Trophoblast cell (in vitro differentiated cells and primary cell): ENCODE measurements at regions not wholly inside any gene's neighbourhood (a gene's known extent, or its start where the extent isn't known, plus 50 kb on each side); places are given as distances from the start of the nearest gene placed in this dataset.
"Not testable (repeated sequence)": the region's sequence is repeated elsewhere in the genome, so short reads cannot be mapped to it uniquely, and the experiment has no call there.

Experiments
- DNase-seq, 2 donors: peaks; one replicate each; pipeline ENCODE4 v3.0.0-alpha.2; 2016
- H2AFZ ChIP-seq: 2 replicates; pipeline ENCODE4 v1.6.1; 2013; ENCODE audit warnings: low read length, moderate library complexity, mild to moderate bottlenecking; ENCODE audit not compliant: insufficient read depth, poor library complexity
- H2AK5ac ChIP-seq: 2 replicates; pipeline ENCODE4 v1.6.1; 2013; ENCODE audit warnings: mild to moderate bottlenecking, low read length
- H2BK120ac ChIP-seq: 2 replicates; pipeline ENCODE4 v1.6.1; 2013; ENCODE audit warnings: low read length, mild to moderate bottlenecking, moderate library complexity; ENCODE audit not compliant: insufficient read depth, poor library complexity
- H2BK12ac ChIP-seq: 2 replicates; pipeline ENCODE4 v1.6.1; 2013; ENCODE audit warnings: mild to moderate bottlenecking, low read length, moderate library complexity
- H2BK5ac ChIP-seq: 2 replicates; pipeline ENCODE4 v1.6.1; 2013; ENCODE audit warnings: low read length, low read depth, moderate library complexity, mild to moderate bottlenecking; ENCODE audit not compliant: poor library complexity
- H3K14ac ChIP-seq: 2 replicates; pipeline ENCODE4 v1.6.1; 2013; ENCODE audit warnings: mild to moderate bottlenecking, low read length
- H3K18ac ChIP-seq: 2 replicates; pipeline ENCODE4 v1.6.1; 2013; ENCODE audit warnings: mild to moderate bottlenecking, low read length
- H3K23ac ChIP-seq: 2 replicates; pipeline ENCODE4 v1.6.1; 2013; ENCODE audit warnings: low read length
- H3K27ac ChIP-seq: 2 replicates; pipeline ENCODE4 v1.5.1; 2013; ENCODE audit warnings: low read depth, mild to moderate bottlenecking, inconsistent platforms, low read length, moderate library complexity
- H3K27me3 ChIP-seq: 2 replicates; pipeline ENCODE4 v1.6.1; 2013; ENCODE audit warnings: inconsistent platforms, mild to moderate bottlenecking, low read length, moderate library complexity; ENCODE audit not compliant: insufficient read depth
- H3K36me3 ChIP-seq, 2 experiments: 1 replicate in 1 of 2; 2 replicates in 1 of 2; pipeline ENCODE4 v1.6.1; 2013; ENCODE audit warnings: low read length in 2 of 2, mild to moderate bottlenecking in 2 of 2, moderate library complexity in 1 of 2; ENCODE audit not compliant: insufficient read depth in 2 of 2, control insufficient read depth in 1 of 2
- H3K4ac ChIP-seq: 2 replicates; pipeline ENCODE4 v1.6.1; 2013; ENCODE audit warnings: low read depth, mild to moderate bottlenecking, low read length, moderate library complexity
- H3K4me1 ChIP-seq, 2 experiments: 1 replicate in 1 of 2; 2 replicates in 1 of 2; pipeline ENCODE4 v1.6.1; 2013; ENCODE audit warnings: low read length in 2 of 2, mild to moderate bottlenecking in 2 of 2, moderate library complexity in 1 of 2; ENCODE audit not compliant: insufficient read depth in 2 of 2, control insufficient read depth in 1 of 2
- H3K4me2 ChIP-seq: 2 replicates; pipeline ENCODE4 v1.6.1; 2013; ENCODE audit warnings: inconsistent platforms, mild to moderate bottlenecking, low read length, moderate library complexity
- H3K4me3 ChIP-seq: 2 replicates; pipeline ENCODE4 v1.5.1; 2013; ENCODE audit warnings: mild to moderate bottlenecking, low read depth, low read length, inconsistent platforms
- H3K79me1 ChIP-seq: one replicate; pipeline ENCODE4 v1.6.1; 2013; ENCODE audit warnings: low read length
- H3K79me2 ChIP-seq: 2 replicates; pipeline ENCODE4 v1.6.1; 2013; ENCODE audit warnings: low read length, mild to moderate bottlenecking; ENCODE audit not compliant: control insufficient read depth, insufficient read depth, poor library complexity
- H3K9ac ChIP-seq: 2 replicates; pipeline ENCODE4 v1.6.1; 2013; ENCODE audit warnings: mild to moderate bottlenecking, low read length
- H3K9me3 ChIP-seq: 2 replicates; pipeline ENCODE4 v1.6.1; 2013; ENCODE audit warnings: low read depth, mild to moderate bottlenecking, control low read depth, inconsistent platforms, low read length; ENCODE audit not compliant: insufficient read depth
- H4K12ac ChIP-seq: 2 replicates; pipeline ENCODE4 v1.6.1; 2013; ENCODE audit warnings: low read depth, mild to moderate bottlenecking, low read length, moderate library complexity
- H4K8ac ChIP-seq: 2 replicates; pipeline ENCODE4 v1.6.1; 2013; ENCODE audit warnings: low read depth, mild to moderate bottlenecking, low read length, moderate library complexity
- H4K91ac ChIP-seq: one replicate; pipeline ENCODE4 v1.6.1; 2013; ENCODE audit warnings: low read depth, mild to moderate bottlenecking, low read length, moderate library complexity
- WGBS: extraction: QIAGEN DNeasy Blood & Tissue Kit; methylation state at CpG from one replicate; pipeline ENCODE4 v1.1.7; 2013; ENCODE audit warnings: missing lambda C conversion rate; ENCODE audit not compliant: insufficient read length, insufficient coverage; ENCODE audit errors: extremely low coverage; 5-methylcytosine and 5-hydroxymethylcytosine counted together

- no CpG with 5 or more reads among the region's 1 CpG for WGBS
- Histone ChIP-seq H3K9me3 (no peaks in the 10 kb centered on the region), H3K4ac (no peak overlapping the region), H3K4me3 (no peak overlapping the region), H3K4me2 (no peak overlapping the region), H4K8ac (no peak overlapping the region), H2AFZ (no peak overlapping the region), H3K18ac (no peak overlapping the region), H3K9ac (no peak overlapping the region), H3K4me1 (no peaks in the 10 kb centered on the region), H3K79me1 (no peaks in the 10 kb centered on the region), H4K91ac (no peak overlapping the region), H3K14ac (no peak overlapping the region), H2BK5ac (no peak overlapping the region), H3K23ac (no peak overlapping the region), H2BK120ac (no peak overlapping the region), H3K36me3 (no peaks in the 10 kb centered on the region), H3K27ac (no peak overlapping the region), H2BK12ac (no peak overlapping the region), H4K12ac (no peak overlapping the region), H3K27me3 (no peaks in the 10 kb centered on the region), H2AK5ac (no peak overlapping the region), H3K79me2 (no peaks in the 10 kb centered on the region)
- peak in 1 of 2 donors; percentile 26 for DNase-seq
Measured at GRCh38 chr22:34669001-34669400, 397.0 kb upstream of the ISX start.

GRCh38 chr22:34683031-34683430 is 382.9 kb upstream of the ISX start:
- H2AK5ac ChIP-seq, H3K4me2 ChIP-seq, DNase-seq, H3K14ac ChIP-seq, H3K9me3 ChIP-seq, H4K12ac ChIP-seq, H2BK5ac ChIP-seq, H4K8ac ChIP-seq, H3K4me3 ChIP-seq, H3K4ac ChIP-seq, H2BK12ac ChIP-seq, H3K27me3 ChIP-seq, H3K27ac ChIP-seq, H4K91ac ChIP-seq, H3K4me1 ChIP-seq, H3K18ac ChIP-seq, H3K9ac ChIP-seq, H3K23ac ChIP-seq, H2BK120ac ChIP-seq, H3K79me2 ChIP-seq, H3K79me1 ChIP-seq, H3K36me3 ChIP-seq, H2AFZ ChIP-seq: not testable (repeated sequence)
- no CpG with 5 or more reads among the region's 17 CpGs for WGBS

- H3K14ac ChIP-seq, H2BK5ac ChIP-seq, H2BK120ac ChIP-seq, H4K8ac ChIP-seq, H4K12ac ChIP-seq, H2BK12ac ChIP-seq, H3K79me2 ChIP-seq, H3K4me3 ChIP-seq, H3K9ac ChIP-seq, H3K27ac ChIP-seq, H3K23ac ChIP-seq, H3K9me3 ChIP-seq, DNase-seq, H3K18ac ChIP-seq, H3K27me3 ChIP-seq, H3K4me1 ChIP-seq, H2AK5ac ChIP-seq, H4K91ac ChIP-seq, H3K36me3 ChIP-seq, H3K4me2 ChIP-seq, H3K79me1 ChIP-seq, H3K4ac ChIP-seq, H2AFZ ChIP-seq: not testable (repeated sequence)
- no CpG with 5 or more reads among the region's 30 CpGs for whole genome bisulfite sequencing
Measured at GRCh38 chr22:34684278-34684677, 381.7 kb upstream of the ISX start.

GRCh38 chr22:34687116-34687515 is 378.8 kb upstream of the ISX start:
- Histone ChIP-seq H2AFZ (no peak overlapping the region), H2BK120ac (no peak overlapping the region), H3K27ac (no peak overlapping the region), H3K14ac (no peak overlapping the region), H3K36me3 (no peaks in the 10 kb centered on the region), H2AK5ac (no peak overlapping the region), H3K23ac (no peak overlapping the region), H2BK12ac (no peak overlapping the region), H3K4me2 (no peak overlapping the region), H3K4me1 (no peaks in the 10 kb centered on the region), H3K79me2 (no peaks in the 10 kb centered on the region), H3K9me3 (no peaks in the 10 kb centered on the region), H3K4me3 (no peak overlapping the region), H3K4ac (no peak overlapping the region), H2BK5ac (no peak overlapping the region), H3K18ac (no peak overlapping the region), H4K91ac (no peak overlapping the region), H4K12ac (no peak overlapping the region), H3K9ac (no peak overlapping the region), H3K79me1 (no peaks in the 10 kb centered on the region), H4K8ac (no peak overlapping the region), H3K27me3 (no peaks in the 10 kb centered on the region)
- WGBS, result no CpG with 5 or more reads among the region's 1 CpG
- no peak for DNase-seq
